IMR-90 (cell line): ENCODE measurements at regions not wholly inside any gene's neighbourhood (a gene's known extent, or its start where the extent isn't known, plus 50 kb on each side); places are given as distances from the start of the nearest gene placed in this dataset.

Source experiments
- ATAC-seq: fragments of 200-7000 bp; cut with Tn5 transposase; 2 replicates; pipeline ENCODE4 v1.9.1; 2020; ENCODE audit warnings: low read depth, mild to moderate bottlenecking, moderate library complexity
- BruUV-seq: library from RNA; stranded (reverse); fragments of 400-500 nt; replicated peaks from 2 replicates; lab custom pipeline; 2021; lab: Mats Ljungman, UMichigan
- CTCF ChIA-PET: fragments of 300-600 bp; formaldehyde crosslinking; extraction: SDS; loops from one replicate; lab custom pipeline; 2021; ENCODE audit warnings: antibody characterized with exemption; lab: Yijun Ruan, JAX
- POLR2A ChIA-PET: fragments of 300-600 bp; sonication (Branson Sonifier 250); formaldehyde crosslinking; loops from one replicate; lab custom pipeline; 2022; ENCODE audit warnings: antibody characterized with exemption; ENCODE audit not compliant: unreplicated experiment; lab: Charles Lee
- DNase-seq: peaks from one replicate; pipeline ENCODE4 v3.0.0; 2013
- H2AFZ ChIP-seq: replicated peaks from 2 replicates; pipeline ENCODE3; 2013; ENCODE audit warnings: low read length, mild to moderate bottlenecking; ENCODE audit not compliant: poor library complexity
- H2AK5ac ChIP-seq: 2 replicates; pipeline ENCODE4 v1.6.1; 2013; ENCODE audit warnings: low read depth, low read length, inconsistent platforms
- H2AK9ac ChIP-seq: replicated peaks from 2 replicates; pipeline ENCODE3; 2013; ENCODE audit warnings: mild to moderate bottlenecking, low read depth, low read length, moderate library complexity; ENCODE audit not compliant: poor library complexity
- H2BK120ac ChIP-seq: 2 replicates; pipeline ENCODE4 v1.6.1; 2013; ENCODE audit warnings: low read depth, low read length, inconsistent platforms
- H2BK15ac ChIP-seq: 3 replicates; pipeline ENCODE4 v1.6.1; 2013; ENCODE audit warnings: low read depth, low read length, inconsistent platforms
- H2BK20ac ChIP-seq: 2 replicates; pipeline ENCODE4 v1.6.1; 2013; ENCODE audit warnings: low read depth, mild to moderate bottlenecking, inconsistent platforms, low read length, moderate library complexity
- H2BK5ac ChIP-seq: 2 replicates; pipeline ENCODE4 v1.6.1; 2013; ENCODE audit warnings: mild to moderate bottlenecking, low read depth, low read length, inconsistent platforms; ENCODE audit not compliant: poor library complexity, severe bottlenecking
- H3K14ac ChIP-seq: replicated peaks from 2 replicates; pipeline ENCODE4 v1.6.1; 2013; ENCODE audit warnings: low read depth, low read length, inconsistent platforms
- H3K18ac ChIP-seq: 2 replicates; pipeline ENCODE4 v1.6.1; 2013; ENCODE audit warnings: low read depth, low read length, control low read depth
- H3K23ac ChIP-seq: 2 replicates; pipeline ENCODE4 v1.6.1; 2013; ENCODE audit warnings: low read depth, low read length, inconsistent platforms
- H3K27ac ChIP-seq: 2 replicates; pipeline ENCODE4 v1.5.1; 2013; ENCODE audit warnings: mild to moderate bottlenecking, control low read depth, low read length; ENCODE audit not compliant: insufficient read depth
- H3K27me3 ChIP-seq: 2 replicates; pipeline ENCODE4 v1.6.1; 2013; ENCODE audit warnings: low read length; ENCODE audit not compliant: control insufficient read depth, insufficient read depth
- H3K36me3 ChIP-seq: 2 replicates; pipeline ENCODE4 v1.6.1; 2013; ENCODE audit warnings: low read length, mixed read lengths; ENCODE audit not compliant: control insufficient read depth, insufficient read depth
- H3K4ac ChIP-seq: 2 replicates; pipeline ENCODE4 v1.6.1; 2013; ENCODE audit warnings: low read depth, low read length, inconsistent platforms
- H3K4me1 ChIP-seq: 2 replicates; pipeline ENCODE4 v1.6.1; 2013; ENCODE audit warnings: low read length, mixed read lengths; ENCODE audit not compliant: control insufficient read depth, insufficient read depth
- H3K4me2 ChIP-seq: 2 replicates; pipeline ENCODE4 v1.6.1; 2013; ENCODE audit warnings: low read depth, mild to moderate bottlenecking, control low read depth, low read length, moderate library complexity
- H3K4me3 ChIP-seq: 2 replicates; pipeline ENCODE4 v1.5.1; 2013; ENCODE audit warnings: low read depth, mild to moderate bottlenecking, control low read depth, low read length, moderate library complexity; ENCODE audit not compliant: insufficient read depth
- H3K56ac ChIP-seq: 2 replicates; pipeline ENCODE4 v1.6.1; 2013; ENCODE audit warnings: low read length, inconsistent platforms; ENCODE audit not compliant: insufficient read depth; ENCODE audit errors: extremely low read depth
- H3K79me1 ChIP-seq, 2 experiments: 2 replicates each; pipeline ENCODE4 v1.6.1; 2013; ENCODE audit warnings: low read length in 2 of 2, inconsistent platforms in 1 of 2, low read depth in 1 of 2
- H3K9ac ChIP-seq: 2 replicates; pipeline ENCODE4 v1.6.1; 2013; ENCODE audit warnings: low read depth, low read length, control low read depth
- H3K9me1 ChIP-seq: 2 replicates; pipeline ENCODE4 v1.6.1; 2013; ENCODE audit warnings: low read length, inconsistent platforms; ENCODE audit not compliant: insufficient read depth
- H3K9me3 ChIP-seq: 2 replicates; pipeline ENCODE4 v1.6.1; 2013; ENCODE audit warnings: low read length; ENCODE audit not compliant: control insufficient read depth, insufficient read depth
- H4K20me1 ChIP-seq: 2 replicates; pipeline ENCODE4 v1.6.1; 2013; ENCODE audit warnings: low read length, inconsistent platforms; ENCODE audit not compliant: insufficient read depth
- H4K5ac ChIP-seq: 2 replicates; pipeline ENCODE4 v1.6.1; 2013; ENCODE audit warnings: mild to moderate bottlenecking, low read depth, low read length, control low read depth
- H4K8ac ChIP-seq, 2 experiments: 2 replicates each; pipeline ENCODE4 v1.6.1; 2013; ENCODE audit warnings: low read depth in 2 of 2, low read length in 2 of 2, control low read depth in 1 of 2, inconsistent platforms in 1 of 2
- H4K91ac ChIP-seq: 2 replicates; pipeline ENCODE4 v1.6.1; 2013; ENCODE audit warnings: low read depth, low read length, inconsistent platforms; ENCODE audit not compliant: insufficient read depth
- BHLHE40 ChIP-seq: fragments of 150-350 bp; IDR thresholded peaks from 2 replicates; pipeline ENCODE4 v1.6.1; 2016; ENCODE audit warnings: mild to moderate bottlenecking, low read depth, low read length
- CEBPB ChIP-seq: IDR thresholded peaks from 2 replicates; pipeline ENCODE4 v1.6.1; 2012; ENCODE audit warnings: low read depth, low read length, improper control_type of control experiment
- CHD1 ChIP-seq: IDR thresholded peaks from 2 replicates; pipeline ENCODE4 v1.6.1; 2012; ENCODE audit warnings: low read depth, low read length, improper control_type of control experiment
- FOS ChIP-seq: fragments of 150-350 bp; IDR thresholded peaks from 2 replicates; pipeline ENCODE4 v1.6.1; 2016; ENCODE audit warnings: low read depth, low read length
- MAFK ChIP-seq: IDR thresholded peaks from 2 replicates; pipeline ENCODE4 v1.6.1; 2012; ENCODE audit warnings: low read depth, low read length, improper control_type of control experiment
- MAZ ChIP-seq: IDR thresholded peaks from 2 replicates; pipeline ENCODE4 v1.6.1; 2012; ENCODE audit warnings: low read depth, mild to moderate bottlenecking, low read length, improper control_type of control experiment, moderate library complexity, borderline replicate concordance
- MXI1 ChIP-seq: IDR thresholded peaks from 2 replicates; pipeline ENCODE4 v1.6.1; 2012; ENCODE audit warnings: low read depth, mild to moderate bottlenecking, low read length, moderate library complexity, borderline replicate concordance
- NFE2L2 ChIP-seq: fragments of 150-350 bp; IDR thresholded peaks from 2 replicates; pipeline ENCODE4 v1.6.1; 2016; ENCODE audit warnings: low read depth, mild to moderate bottlenecking, low read length
- POLR2A ChIP-seq: IDR thresholded peaks from 2 replicates; pipeline ENCODE4 v1.6.1; 2012; ENCODE audit warnings: mild to moderate bottlenecking, low read depth, low read length
- RAD21 ChIP-seq: IDR thresholded peaks from 2 replicates; pipeline ENCODE4 v1.6.1; 2012; ENCODE audit warnings: low read length, improper control_type of control experiment
- RCOR1 ChIP-seq: IDR thresholded peaks from 2 replicates; pipeline ENCODE4 v1.6.1; 2012; ENCODE audit warnings: mild to moderate bottlenecking, low read length, improper control_type of control experiment; ENCODE audit not compliant: insufficient replicate concordance
- RFX5 ChIP-seq: IDR thresholded peaks from 2 replicates; pipeline ENCODE4 v1.8.0; 2012; ENCODE audit warnings: low read depth, mild to moderate bottlenecking, low read length, moderate library complexity
- SMC3 ChIP-seq: fragments of 150-350 bp; IDR thresholded peaks from 2 replicates; pipeline ENCODE4 v1.6.1; 2016; ENCODE audit warnings: low read depth, mild to moderate bottlenecking, antibody characterized with exemption, low read length, moderate library complexity
- WGBS, 2 experiments: methylation state at CpG; one replicate each; pipeline versions ENCODE4 v1.1.5 to v1.1.7; 2013; ENCODE audit warnings: missing lambda C conversion rate in 2 of 2; ENCODE audit not compliant: insufficient read length in 1 of 2; ENCODE audit errors: extremely low coverage in 2 of 2; 5-methylcytosine and 5-hydroxymethylcytosine counted together
- dilution Hi-C: fragments of 300-500 bp; cut with HindIII; formaldehyde crosslinking; loops from one replicate; pipeline ENCODE4 v1.14.3; 2018; ENCODE audit warnings: low sequenced_read_pairs; ENCODE audit not compliant: unreplicated experiment
- in situ Hi-C: fragments of 300-500 bp; cut with MboI; formaldehyde crosslinking; loops from 3 replicates; pipeline ENCODE4 v1.14.3; 2019; ENCODE audit warnings: low sequenced_read_pairs, inconsistent platforms, mixed read lengths
- intact Hi-C: fragments of 100-400 bp; cut with micrococcal nuclease; formaldehyde crosslinking; loops from 2 replicates; pipeline ENCODE4 v1.10.0; 2022
- TF ChIP-seq, protein P1 (sequence below): fragments of 150-350 bp; IDR thresholded peaks from 2 replicates; pipeline ENCODE4 v1.6.1; 2017; ENCODE audit warnings: mild to moderate bottlenecking, antibody characterized with exemption, low read length, low read depth
- TF ChIP-seq, protein P2 (sequence below): conservative IDR thresholded peaks from 2 replicates; pipeline ENCODE4 v1.5.1; 2012; ENCODE audit warnings: mild to moderate bottlenecking, low read depth, low read length, improper control_type of control experiment
- TF ChIP-seq, protein P3 (sequence below): fragments of 150-350 bp; IDR thresholded peaks from 2 replicates; pipeline ENCODE4 v1.6.1; 2016; ENCODE audit warnings: low read depth, mild to moderate bottlenecking, low read length, moderate library complexity, borderline replicate concordance

DNA sequence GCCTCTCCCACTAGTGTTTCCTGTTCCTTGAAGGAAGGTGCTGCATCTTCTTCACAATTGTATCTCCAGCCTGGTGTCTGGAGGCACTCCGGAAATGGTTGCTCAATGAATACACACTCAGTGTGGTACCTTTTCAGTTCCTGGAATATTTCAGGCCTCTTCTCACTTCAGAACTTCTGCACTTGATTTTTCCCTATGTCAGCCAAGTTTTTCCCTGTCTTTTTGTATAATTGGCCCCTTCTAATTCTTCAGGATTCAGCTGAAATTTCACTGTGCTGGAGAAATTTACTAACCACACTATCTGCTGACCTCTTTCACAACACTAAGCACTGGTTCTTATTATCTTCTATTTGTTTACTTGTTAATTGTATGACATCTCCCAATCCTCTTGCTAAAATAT is 61.2 kb upstream of the MAP10 start:
- Histone ChIP-seq H2BK20ac (no peak overlapping the region), H3K23ac (no peak overlapping the region), H3K4ac (no peak overlapping the region), H3K27ac (no peak overlapping the region), H3K4me3 (no peak overlapping the region), H2AFZ (no peak overlapping the region), H3K9me1 (no peaks in the 10 kb centered on the region), H2BK15ac (no peak overlapping the region), H2BK120ac (no peak overlapping the region), H3K36me3 (no peaks in the 10 kb centered on the region), H3K4me2 (no peak overlapping the region), H4K8ac (no peak overlapping the region), H3K56ac (no peak overlapping the region), H4K5ac (no peak overlapping the region), H4K20me1 (no peaks in the 10 kb centered on the region), H3K9ac (no peak overlapping the region), H2AK5ac (no peak overlapping the region), H2BK5ac (no peak overlapping the region), H4K91ac (no peak overlapping the region), H3K79me1 (no peaks in the 10 kb centered on the region), H3K18ac (no peak overlapping the region), H3K27me3 (no peaks in the 10 kb centered on the region), H3K9me3 (peaks cover 7% of the 10 kb centered on the region), H3K4me1 (no peaks in the 10 kb centered on the region), H2AK9ac (no peak overlapping the region), H3K14ac (no peak overlapping the region)
- ATAC-seq (no peak), DNase-seq (no peak)
- intact Hi-C loops (no loop called here), dilution Hi-C loops (no loop called here), in situ Hi-C loops (no loop called here)
- TF ChIP-seq CEBPB (no peak), MAFK (no peak), BHLHE40 (no peak), MXI1 (no peak), RCOR1 (no peak), RFX5 (no peak), MAZ (no peak), POLR2A (no peak), RAD21 (no peak), FOS (no peak), SMC3 (no peak), CHD1 (no peak), NFE2L2 (no peak)
- TF ChIP-seq, protein P1, sequence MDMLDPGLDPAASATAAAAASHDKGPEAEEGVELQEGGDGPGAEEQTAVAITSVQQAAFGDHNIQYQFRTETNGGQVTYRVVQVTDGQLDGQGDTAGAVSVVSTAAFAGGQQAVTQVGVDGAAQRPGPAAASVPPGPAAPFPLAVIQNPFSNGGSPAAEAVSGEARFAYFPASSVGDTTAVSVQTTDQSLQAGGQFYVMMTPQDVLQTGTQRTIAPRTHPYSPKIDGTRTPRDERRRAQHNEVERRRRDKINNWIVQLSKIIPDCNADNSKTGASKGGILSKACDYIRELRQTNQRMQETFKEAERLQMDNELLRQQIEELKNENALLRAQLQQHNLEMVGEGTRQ, result no peak
- TF ChIP-seq, protein P2, sequence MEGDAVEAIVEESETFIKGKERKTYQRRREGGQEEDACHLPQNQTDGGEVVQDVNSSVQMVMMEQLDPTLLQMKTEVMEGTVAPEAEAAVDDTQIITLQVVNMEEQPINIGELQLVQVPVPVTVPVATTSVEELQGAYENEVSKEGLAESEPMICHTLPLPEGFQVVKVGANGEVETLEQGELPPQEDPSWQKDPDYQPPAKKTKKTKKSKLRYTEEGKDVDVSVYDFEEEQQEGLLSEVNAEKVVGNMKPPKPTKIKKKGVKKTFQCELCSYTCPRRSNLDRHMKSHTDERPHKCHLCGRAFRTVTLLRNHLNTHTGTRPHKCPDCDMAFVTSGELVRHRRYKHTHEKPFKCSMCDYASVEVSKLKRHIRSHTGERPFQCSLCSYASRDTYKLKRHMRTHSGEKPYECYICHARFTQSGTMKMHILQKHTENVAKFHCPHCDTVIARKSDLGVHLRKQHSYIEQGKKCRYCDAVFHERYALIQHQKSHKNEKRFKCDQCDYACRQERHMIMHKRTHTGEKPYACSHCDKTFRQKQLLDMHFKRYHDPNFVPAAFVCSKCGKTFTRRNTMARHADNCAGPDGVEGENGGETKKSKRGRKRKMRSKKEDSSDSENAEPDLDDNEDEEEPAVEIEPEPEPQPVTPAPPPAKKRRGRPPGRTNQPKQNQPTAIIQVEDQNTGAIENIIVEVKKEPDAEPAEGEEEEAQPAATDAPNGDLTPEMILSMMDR, result no peak
- TF ChIP-seq, protein P3, sequence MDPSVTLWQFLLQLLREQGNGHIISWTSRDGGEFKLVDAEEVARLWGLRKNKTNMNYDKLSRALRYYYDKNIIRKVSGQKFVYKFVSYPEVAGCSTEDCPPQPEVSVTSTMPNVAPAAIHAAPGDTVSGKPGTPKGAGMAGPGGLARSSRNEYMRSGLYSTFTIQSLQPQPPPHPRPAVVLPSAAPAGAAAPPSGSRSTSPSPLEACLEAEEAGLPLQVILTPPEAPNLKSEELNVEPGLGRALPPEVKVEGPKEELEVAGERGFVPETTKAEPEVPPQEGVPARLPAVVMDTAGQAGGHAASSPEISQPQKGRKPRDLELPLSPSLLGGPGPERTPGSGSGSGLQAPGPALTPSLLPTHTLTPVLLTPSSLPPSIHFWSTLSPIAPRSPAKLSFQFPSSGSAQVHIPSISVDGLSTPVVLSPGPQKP, result no peak
- no CpG with 5 or more reads among the region's 1 CpG for WGBS, 2 experiments
- ChIA-PET CTCF (no interaction called here), POLR2A (no interaction called here)
- no TSS peak for BruUV-seq
